HCT116 (cell line): ENCODE measurements at regions not wholly inside any gene's neighbourhood (a gene's known extent, or its start where the extent isn't known, plus 50 kb on each side); places are given as distances from the start of the nearest gene placed in this dataset.

Experiments
- ATAC-seq: fragments of 200-7000 bp; cut with Tn5 transposase; 2 replicates; pipeline ENCODE4 v1.9.1; 2020; ENCODE audit warnings: mild to moderate bottlenecking, moderate library complexity
- BruUV-seq: library from RNA; stranded (reverse); fragments of 400-500 nt; replicated peaks from 2 replicates; lab custom pipeline; 2021; lab: Mats Ljungman, UMichigan
- CTCF ChIA-PET: fragments of 300-600 bp; sonication (Branson Sonifier 250); formaldehyde crosslinking; loops from one replicate; lab custom pipeline; 2021; ENCODE audit warnings: antibody characterized with exemption; lab: Charles Lee
- POLR2A ChIA-PET: fragments of 300-600, 350-600 bp; sonication (Branson Sonifier 250); formaldehyde crosslinking; loops from one replicate; lab custom pipeline; 2021; ENCODE audit warnings: antibody characterized with exemption; lab: Charles Lee
- RAD21 ChIA-PET, 2 experiments: fragments of 300-600 bp; sonication (Branson Sonifier 250); formaldehyde crosslinking; loops; one replicate each; lab custom pipeline; 2023; ENCODE audit warnings: low total read pairs in 2 of 2; ENCODE audit not compliant: uncharacterized antibody in 2 of 2, unreplicated experiment in 2 of 2, low non-redundant PET in 1 of 2; lab: Charles Lee
- DNase-seq: peaks from one replicate; pipeline ENCODE4 v3.0.0-alpha.2; 2010; ENCODE audit warnings: low read depth, low spot score
- H2AFZ ChIP-seq: fragments of 200-600 bp; shearing (Covaris generic), sonication (generic); 2 replicates; pipeline ENCODE4 v1.6.1; 2017; ENCODE audit warnings: low read depth, mixed run types, mixed read lengths, antibody characterized with exemption, low read length; ENCODE audit not compliant: poor library complexity, severe bottlenecking
- H3K27ac ChIP-seq: 2 replicates; pipeline ENCODE4 v1.5.1; 2012; ENCODE audit warnings: low read depth, low read length
- H3K27me3 ChIP-seq: fragments of 200-600 bp; sonication (generic); 2 replicates; pipeline ENCODE4 v1.6.1; 2016; ENCODE audit warnings: mixed run types, low read length, mixed read lengths; ENCODE audit not compliant: insufficient read depth
- H3K36me3 ChIP-seq, 2 experiments: fragments of 200-500 bp in 1 of 2; fragments of 200-600 bp in 1 of 2; sonication (Bioruptor generic) in 1 of 2; sonication (generic) in 1 of 2; 2 replicates each; pipeline versions ENCODE4 v1.5.1 to v1.6.1; 2014 to 2016; ENCODE audit warnings: low read length in 2 of 2, inconsistent platforms in 1 of 2, mixed read lengths in 1 of 2, mixed run types in 1 of 2; ENCODE audit not compliant: insufficient read depth in 2 of 2, control insufficient read depth in 1 of 2
- H3K4me1 ChIP-seq, 2 experiments: fragments of 200-600 bp in 1 of 2; sonication (generic) in 1 of 2; 2 replicates each; pipeline versions ENCODE4 v1.5.1 to v1.6.1; 2012 to 2017; ENCODE audit warnings: low read length in 2 of 2, inconsistent platforms in 1 of 2, mild to moderate bottlenecking in 1 of 2, mixed read lengths in 1 of 2, mixed run types in 1 of 2, moderate library complexity in 1 of 2; ENCODE audit not compliant: insufficient read depth in 2 of 2, control insufficient read depth in 1 of 2
- H3K4me2 ChIP-seq: fragments of 200-600 bp; sonication (generic); 2 replicates; pipeline ENCODE4 v1.6.1; 2017; ENCODE audit warnings: mixed run types, low read length, mixed read lengths
- H3K4me3 ChIP-seq, 2 experiments: fragments of 200-600 bp in 1 of 2; sonication (generic) in 1 of 2; replicated peaks in 1 of 2; 2 replicates each; pipeline ENCODE4 v1.5.1; 2011 to 2016; ENCODE audit warnings: low read length in 2 of 2, control low read depth in 1 of 2, low read depth in 1 of 2, mild to moderate bottlenecking in 1 of 2, mixed read lengths in 1 of 2, mixed run types in 1 of 2
- H3K79me2 ChIP-seq: fragments of 200-600 bp; sonication (generic); 2 replicates; pipeline ENCODE4 v1.6.1; 2017; ENCODE audit warnings: mild to moderate bottlenecking, mixed run types, low read length, moderate library complexity, mixed read lengths; ENCODE audit not compliant: insufficient read depth
- H3K9ac ChIP-seq: fragments of 200-600 bp; sonication (generic); 2 replicates; pipeline ENCODE4 v1.6.1; 2016; ENCODE audit warnings: low read length, mixed read lengths
- H3K9me2 ChIP-seq: fragments of 200-600 bp; sonication (generic), shearing (Covaris generic); 2 replicates; pipeline ENCODE4 v1.6.1; 2017; ENCODE audit warnings: mixed run types, mild to moderate bottlenecking, moderate library complexity; ENCODE audit not compliant: insufficient read depth
- H3K9me3 ChIP-seq, 2 experiments: fragments of 200-500 bp in 1 of 2; fragments of 200-600 bp in 1 of 2; sonication (Bioruptor generic) in 1 of 2; sonication (generic) in 1 of 2; 2 replicates each; pipeline ENCODE4 v1.6.1; 2014 to 2017; ENCODE audit warnings: low read length in 2 of 2, mixed read lengths in 2 of 2, inconsistent platforms in 1 of 2, low read depth in 1 of 2, mild to moderate bottlenecking in 1 of 2, mixed run types in 1 of 2, moderate library complexity in 1 of 2; ENCODE audit not compliant: control insufficient read depth in 1 of 2, insufficient read depth in 1 of 2
- H4K20me1 ChIP-seq: fragments of 200-600 bp; sonication (generic), shearing (Covaris generic); 2 replicates; pipeline ENCODE4 v1.6.1; 2017; ENCODE audit warnings: mixed run types, mild to moderate bottlenecking, moderate library complexity; ENCODE audit not compliant: insufficient read depth
- CEBPB ChIP-seq: IDR thresholded peaks from 2 replicates; pipeline ENCODE4 v1.6.1; 2012; ENCODE audit warnings: low read depth
- EGR1 ChIP-seq: IDR thresholded peaks from 2 replicates; pipeline ENCODE4 v1.6.1; 2012; ENCODE audit warnings: low read depth
- JUND ChIP-seq: IDR thresholded peaks from 2 replicates; pipeline ENCODE4 v1.6.1; 2012
- POLR2A ChIP-seq: IDR thresholded peaks from 2 replicates; pipeline ENCODE4 v1.7.0; 2011; ENCODE audit warnings: borderline replicate concordance; ENCODE audit not compliant: insufficient read depth, insufficient read length; ENCODE audit errors: extremely low read depth
- POLR2AphosphoS5 ChIP-seq: IDR thresholded peaks from 2 replicates; pipeline ENCODE4 v1.6.1; 2011; ENCODE audit warnings: mild to moderate bottlenecking, low read depth, low read length, moderate library complexity
- RAD21 ChIP-seq: IDR thresholded peaks from 2 replicates; pipeline ENCODE4 v1.6.1; 2012; ENCODE audit warnings: low read depth, mild to moderate bottlenecking
- SIN3A ChIP-seq: IDR thresholded peaks from 2 replicates; pipeline ENCODE4 v1.6.1; 2012; ENCODE audit warnings: low read depth
- SRF ChIP-seq: IDR thresholded peaks from 2 replicates; pipeline ENCODE4 v1.6.1; 2012; ENCODE audit warnings: low read depth
- TCF7L2 ChIP-seq: IDR thresholded peaks from 2 replicates; pipeline ENCODE4 v1.7.0; 2011; ENCODE audit warnings: borderline replicate concordance, inconsistent platforms; ENCODE audit not compliant: insufficient read depth, insufficient read length; ENCODE audit errors: extremely low read depth
- ZNF274 ChIP-seq: fragments of 200-500 bp; sonication (Bioruptor generic); IDR thresholded peaks from 2 replicates; pipeline ENCODE4 v1.6.1; 2014; ENCODE audit warnings: mild to moderate bottlenecking, low read depth, low read length, inconsistent platforms
- intact Hi-C: fragments of 100-400 bp; cut with micrococcal nuclease; formaldehyde crosslinking; loops from 2 replicates; pipeline ENCODE4 v1.10.0; 2022

- H3K27me3 ChIP-seq = no peaks in the 10 kb centered on the region
- no peaks in the 10 kb centered on the region for H3K9me2 ChIP-seq
- peak overlapping the region; percentile 38 for H3K4me2 ChIP-seq
- H3K4me1 ChIP-seq = peaks cover 91 to 100% of the 10 kb centered on the region in 2 experiments
- no peaks in the 10 kb centered on the region for H4K20me1 ChIP-seq
- BruUV-seq = no TSS peak
- CTCF ChIA-PET = no interaction called here
- TF ChIP-seq POLR2A (peak; percentile 19), POLR2AphosphoS5 (no peak)
- H3K36me3 ChIP-seq = no peaks in the 10 kb centered on the region
- no peak overlapping the region for H3K4me3 ChIP-seq
- peak overlapping the region; percentile 56 for H3K9ac ChIP-seq
- H2AFZ ChIP-seq = no peak overlapping the region
- DNase-seq (no peak), ATAC-seq (no peak)
- H3K27ac ChIP-seq = peak overlapping the region; percentile 100
- intact Hi-C loops = loop anchor here (5.0 kb wide), 2 partner anchors 81 to 644 kb away; partner anchors contain the start of gene BBS10
- H3K79me2 ChIP-seq = peaks cover 13% of the 10 kb centered on the region
- RAD21 ChIA-PET = interaction anchor here (1.0 to 1.1 kb wide), 2 partner anchors 44 kb away, joined by 3 to 5 read pairs; no protein-coding TSS in a partner anchor
- H3K9me3 ChIP-seq = no peaks in the 10 kb centered on the region
- POLR2A ChIA-PET = interaction anchor here (1.0 to 3.9 kb wide), 4 partner anchors 10 to 43 kb away, joined by 3 to 42 read pairs (median 5); no protein-coding TSS in a partner anchor
Observed at GRCh38 chr12:75703131-75703530, 191.7 kb upstream of the KRR1 start.

DNA sequence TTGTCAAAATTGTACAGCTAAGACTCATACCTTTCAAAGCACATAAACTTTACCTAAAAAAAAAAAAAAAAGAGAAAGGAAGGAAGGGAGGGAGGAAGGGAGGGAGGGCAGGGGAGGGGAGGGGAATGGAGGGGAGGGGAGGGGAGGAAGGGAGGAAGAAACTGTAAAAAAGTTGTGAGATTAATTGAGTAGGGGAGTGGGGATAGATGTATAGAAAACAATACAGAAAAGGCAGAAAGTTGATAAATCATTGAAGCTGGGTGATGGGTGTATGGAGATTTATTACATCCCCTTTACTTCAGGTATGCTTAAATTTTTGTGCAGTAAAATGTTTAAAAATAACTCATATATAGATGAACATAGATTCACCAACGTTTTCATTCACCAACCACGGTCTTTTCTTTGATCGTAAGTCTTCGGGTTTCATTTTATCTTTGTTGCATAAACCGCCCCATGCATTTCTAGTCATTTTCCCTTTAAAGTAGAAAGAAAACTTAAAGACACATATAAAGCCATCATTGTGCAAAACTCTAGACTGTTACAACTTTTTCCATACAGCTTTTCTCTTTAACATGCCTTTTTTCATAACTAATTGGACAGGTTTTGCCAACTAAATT lies 191.2 kb upstream of the KRR1 start:
- ChIA-PET CTCF (no interaction called here), RAD21 (interaction anchor here in 1 of 2 experiments (1.0 to 1.3 kb wide), 2 partner anchors 44 to 79 kb away, joined by 3 read pairs; no protein-coding TSS in a partner anchor)

More for the DNA sequence above, 191.2 kb upstream of the KRR1 start:
- Histone ChIP-seq H3K4me2 (peak overlapping the region; percentile 56), H3K9ac (peak overlapping the region; percentile 56), H3K9me2 (no peaks in the 10 kb centered on the region), H3K79me2 (peaks cover 13% of the 10 kb centered on the region), H4K20me1 (no peaks in the 10 kb centered on the region), H3K36me3 (no peaks in the 10 kb centered on the region), H3K27ac (peak overlapping the region; percentile 100), H3K4me3 (no peak overlapping the region), H3K27me3 (no peaks in the 10 kb centered on the region), H3K4me1 (peaks cover 90 to 100% of the 10 kb centered on the region in 2 experiments), H3K9me3 (no peaks in the 10 kb centered on the region), H2AFZ (no peak overlapping the region)
- POLR2A ChIA-PET = interaction anchor here (0.6 to 2.1 kb wide), 10 partner anchors 10 to 70 kb away, joined by 3 to 11 read pairs (median 4); no protein-coding TSS in a partner anchor
- BruUV-seq = no TSS peak
- TF ChIP-seq TCF7L2 (peak; percentile 78), EGR1 (0 out of 2 replicates have a peak, but pooled peaks have one; percentile 11), JUND (no peak), RAD21 (no peak), SRF (no peak), CEBPB (0 out of 2 replicates have a peak, but pooled peaks have one; percentile 9), POLR2AphosphoS5 (no peak), SIN3A (no peak), ZNF274 (no peak)
- intact Hi-C loops = loop anchor here (5.0 kb wide), 2 partner anchors 80 to 645 kb away; partner anchors contain the start of gene BBS10
- DNase-seq (no peak), ATAC-seq (no peak)
